NCI-H2029 treated with DMSO at 0.1 percent for 48 hours (cell line): ENCODE measurements at regions not wholly inside any gene's neighbourhood (a gene's known extent, or its start where the extent isn't known, plus 50 kb on each side); places are given as distances from the start of the nearest gene placed in this dataset.
"Not testable (repeated sequence)": the region's sequence is repeated elsewhere in the genome, so short reads cannot be mapped to it uniquely, and the experiment has no call there.

ENCODE experiments used
- DNase-seq: peaks from one replicate; lab custom pipeline; 2025; lab: John Stamatoyannopoulos, UW

DNA sequence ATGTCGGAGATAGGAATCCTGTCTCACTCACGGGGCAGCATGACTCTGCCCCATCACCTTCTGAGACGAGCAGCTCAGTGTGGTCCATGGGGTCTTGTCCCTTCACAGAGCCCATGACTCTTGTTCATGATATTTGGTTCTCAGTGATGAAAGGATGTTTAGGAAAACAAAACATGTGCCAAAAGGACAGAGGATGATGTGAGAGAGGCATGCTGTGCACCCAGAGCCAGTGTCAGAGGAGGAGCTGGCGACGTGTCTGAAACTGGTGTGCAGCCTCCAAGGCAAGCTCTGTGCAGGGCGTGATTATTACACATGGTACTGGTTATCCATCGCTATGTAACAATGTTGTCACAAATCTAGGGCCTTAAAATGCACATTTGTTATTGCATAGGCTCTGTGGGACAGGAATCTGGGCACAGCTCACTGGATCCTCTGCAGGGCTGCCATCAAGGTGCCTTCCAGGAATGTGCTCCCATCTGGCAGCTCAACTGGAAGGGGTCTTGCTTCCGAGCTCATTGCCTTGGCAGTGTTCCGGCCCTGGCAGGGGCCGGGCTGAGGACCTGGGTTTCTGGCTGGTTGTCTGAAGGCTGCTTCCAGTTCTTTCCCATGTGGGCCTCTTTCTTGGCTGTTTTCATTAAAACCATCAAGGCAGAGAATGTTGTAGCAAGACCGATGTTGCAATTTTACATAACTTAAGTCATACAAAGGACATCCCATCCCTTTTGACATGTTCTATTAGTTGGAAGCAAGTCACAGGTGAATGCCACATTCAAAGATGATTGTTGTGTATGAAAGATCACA, 175.4 kb downstream of the ERMARD start:
- no peak for DNase-seq

DNA sequence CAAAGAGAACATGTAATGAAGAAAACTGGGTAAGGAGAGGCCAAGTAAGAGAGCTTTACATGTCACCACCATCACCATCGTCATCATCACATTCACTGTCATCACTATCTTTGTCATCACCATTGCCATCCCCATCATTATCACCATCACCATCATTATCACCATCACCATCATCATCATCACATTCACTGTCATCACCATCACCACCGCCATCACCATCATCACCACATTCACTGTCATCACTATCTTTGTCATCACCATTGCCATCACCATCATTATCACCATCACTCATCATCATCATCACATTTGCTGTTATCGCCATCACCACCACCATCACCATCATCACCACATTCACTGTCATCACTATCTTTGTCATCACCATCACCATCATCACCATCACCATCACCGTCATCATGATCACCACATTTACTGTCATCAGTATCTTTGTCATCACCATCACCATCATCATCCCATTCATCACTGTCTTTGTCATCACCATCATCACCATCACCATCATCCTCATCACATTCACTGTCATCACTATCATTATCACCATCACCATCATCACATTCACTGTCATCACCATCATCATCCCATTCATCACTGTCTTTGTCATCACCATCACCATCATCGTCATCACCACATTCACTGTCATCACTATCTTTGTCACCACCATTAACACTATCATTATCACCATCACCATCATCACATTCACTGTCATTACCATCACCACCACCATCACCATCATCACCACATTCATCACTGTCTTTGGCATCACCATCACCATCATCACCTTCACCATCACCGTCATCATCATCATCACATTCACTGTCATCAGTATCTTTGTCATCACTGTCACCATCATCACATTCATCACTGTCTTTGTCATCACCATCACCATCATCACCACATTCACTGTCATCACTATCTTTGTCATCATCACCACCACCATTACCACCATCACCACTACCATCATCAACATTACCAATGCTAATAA, 172.3 kb downstream of the ERMARD start:
- DNase-seq: no peak

DNA sequence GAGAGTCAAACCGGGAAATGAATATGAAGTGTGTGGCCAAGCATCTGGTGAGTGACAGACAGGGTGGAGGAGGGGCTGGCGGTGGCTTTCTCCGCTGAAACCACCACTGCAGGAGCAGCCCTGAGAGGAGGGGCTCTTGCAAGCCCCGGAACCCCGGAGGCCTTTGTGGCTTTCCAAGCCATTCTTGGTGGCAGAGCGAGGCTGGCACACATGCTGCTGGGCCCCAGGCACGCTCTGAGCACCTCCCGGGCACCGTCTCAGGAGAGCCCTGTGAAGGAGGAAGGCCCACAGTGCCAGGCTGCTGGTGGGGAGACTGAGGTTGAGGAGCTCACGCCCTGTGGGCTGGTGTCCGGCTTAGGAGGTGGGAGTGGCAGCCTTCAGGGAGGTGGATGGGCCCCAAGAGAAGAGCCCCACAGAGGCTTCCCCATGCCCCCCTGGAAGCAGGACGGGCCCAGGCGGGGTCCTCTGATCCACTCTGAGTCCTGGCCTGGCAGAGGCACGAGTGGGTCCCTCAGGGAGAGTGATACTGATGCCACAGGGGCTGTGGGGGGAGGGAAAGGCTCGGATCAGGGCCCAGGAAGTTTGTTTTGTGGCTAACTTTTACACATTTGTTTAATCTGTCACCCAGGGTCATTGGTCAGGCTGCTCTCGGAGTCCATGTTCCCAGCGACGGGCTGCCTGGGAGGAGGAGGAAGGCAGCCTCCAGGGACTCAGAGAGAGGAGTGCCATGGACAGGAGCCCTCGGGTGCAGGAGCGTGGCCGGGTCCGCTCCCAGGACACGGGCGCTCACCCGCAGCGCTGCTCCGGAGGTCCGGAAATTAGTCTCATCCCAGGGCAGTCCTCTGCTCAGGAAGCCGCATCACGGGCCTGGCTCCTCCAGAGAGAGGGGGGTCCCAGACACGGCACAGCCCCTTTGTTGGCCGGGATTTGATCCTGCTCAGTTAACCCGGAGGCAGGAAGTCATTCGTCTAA, 170.7 kb downstream of the ERMARD start:
- DNase-seq: no peak

DNA sequence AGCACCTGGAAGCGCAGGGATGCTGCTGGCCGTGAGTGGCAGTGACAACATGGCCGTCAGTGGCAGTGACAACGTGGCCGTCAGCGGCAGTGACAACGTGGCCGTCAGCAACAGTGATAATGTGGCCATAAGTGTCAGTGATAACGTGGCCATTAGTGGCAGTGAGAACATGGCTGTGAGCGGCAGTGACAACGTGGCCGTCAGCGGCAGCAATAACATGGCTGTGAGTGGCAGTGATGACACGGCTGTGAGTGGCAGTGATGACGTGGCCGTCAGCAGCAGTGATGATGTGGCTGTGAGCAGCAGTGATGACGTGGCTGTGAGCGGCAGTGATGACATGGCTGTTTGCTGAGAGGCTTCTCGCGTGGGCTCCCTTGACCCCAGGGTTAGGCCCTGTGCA, 169.8 kb downstream of the ERMARD start:
- DNase-seq: no peak

DNA sequence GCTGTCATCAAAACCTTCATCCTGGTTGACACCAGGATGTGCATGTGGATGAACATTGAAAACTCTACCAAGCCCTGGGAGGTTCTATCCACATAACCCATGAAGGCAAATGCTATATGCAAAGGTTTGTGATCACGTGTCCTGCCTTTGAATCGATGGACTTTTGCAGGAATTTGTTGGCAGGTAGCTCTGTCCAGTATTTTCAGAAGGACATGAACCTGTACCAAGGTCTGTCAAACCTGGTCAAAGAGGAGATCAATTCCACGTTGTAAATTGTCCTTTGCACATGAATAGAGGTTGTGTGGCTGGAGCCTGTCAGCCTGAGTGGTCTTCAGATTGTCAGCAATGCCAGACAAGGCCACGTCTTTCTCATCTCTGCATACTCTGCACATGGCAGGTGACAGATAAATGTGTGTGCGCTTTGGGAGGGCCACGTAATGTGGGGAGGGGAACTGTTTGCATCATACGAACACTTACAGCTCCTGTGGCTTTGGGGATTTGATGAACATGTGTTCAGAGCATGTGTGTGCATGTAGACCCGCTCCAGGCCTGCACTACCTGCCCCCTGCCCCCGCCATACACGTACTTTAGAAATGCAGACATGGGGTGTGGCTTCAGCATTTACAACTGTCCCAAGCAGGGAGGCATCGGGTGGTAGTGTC, 169.1 kb downstream of the ERMARD start:
- no peak for DNase-seq

DNA sequence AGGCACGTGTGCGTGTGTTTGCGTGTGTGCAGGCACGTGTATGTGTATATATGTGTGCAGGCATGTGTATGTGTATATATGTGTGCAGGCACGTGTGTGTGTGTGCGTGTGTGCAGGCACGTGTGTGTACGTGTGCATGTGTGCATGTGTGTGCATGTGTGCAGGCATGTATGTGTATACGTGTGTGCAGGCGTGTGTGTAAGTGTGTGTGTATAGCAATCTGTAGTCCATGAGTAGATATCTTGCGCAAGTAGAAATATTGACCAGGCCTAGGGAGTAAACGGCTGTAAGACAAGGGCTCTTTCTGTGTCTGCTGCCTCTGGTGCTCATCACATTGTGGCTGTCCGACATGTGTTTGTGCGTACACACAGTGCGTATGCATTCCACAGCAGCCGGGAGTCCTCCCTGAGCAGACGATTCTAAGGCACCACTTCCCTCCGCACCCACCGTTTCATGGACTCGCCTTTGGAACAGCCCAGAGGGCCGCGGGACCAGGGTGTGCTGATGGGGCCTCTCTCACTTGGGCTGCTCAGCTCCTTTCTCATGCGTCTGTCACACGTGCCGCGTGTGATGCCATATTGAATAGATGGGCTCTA, 167.6 kb downstream of the ERMARD start:
- no peak for DNase-seq

DNA sequence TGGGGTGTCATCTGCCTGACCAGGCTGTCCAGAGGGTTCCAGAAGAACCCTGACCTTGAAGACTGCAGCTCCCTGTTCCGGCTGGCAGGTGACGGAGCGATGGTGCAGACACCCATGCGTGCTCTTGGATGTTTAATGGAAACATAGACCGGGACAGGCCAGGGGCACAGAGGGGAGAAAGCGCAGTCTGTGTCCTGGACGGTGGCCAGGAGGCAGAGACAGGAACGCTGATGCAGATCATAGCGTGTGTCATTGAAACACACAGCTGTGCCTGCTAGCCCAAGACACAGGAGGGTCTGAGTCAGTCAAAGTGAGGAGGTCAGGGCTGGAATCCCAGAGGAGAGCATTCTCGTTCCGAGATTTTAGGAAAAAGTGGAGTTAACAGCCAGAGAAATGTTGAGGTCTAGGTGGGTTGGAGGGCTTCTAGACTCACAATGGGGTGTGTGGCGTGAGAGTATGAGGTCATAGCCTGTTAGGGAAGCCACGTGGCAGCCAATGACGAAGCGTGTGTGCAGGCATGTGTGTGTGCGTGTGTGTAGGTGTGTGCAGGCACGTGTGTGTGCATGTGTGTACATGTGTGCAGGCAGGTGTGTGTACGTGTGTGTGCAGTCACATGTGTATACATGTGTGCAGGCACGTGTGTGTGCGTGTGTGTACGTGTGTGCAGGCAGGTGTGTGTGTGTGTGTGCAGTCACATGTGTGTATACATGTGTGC, 167.0 kb downstream of the ERMARD start:
- no peak for DNase-seq

DNA sequence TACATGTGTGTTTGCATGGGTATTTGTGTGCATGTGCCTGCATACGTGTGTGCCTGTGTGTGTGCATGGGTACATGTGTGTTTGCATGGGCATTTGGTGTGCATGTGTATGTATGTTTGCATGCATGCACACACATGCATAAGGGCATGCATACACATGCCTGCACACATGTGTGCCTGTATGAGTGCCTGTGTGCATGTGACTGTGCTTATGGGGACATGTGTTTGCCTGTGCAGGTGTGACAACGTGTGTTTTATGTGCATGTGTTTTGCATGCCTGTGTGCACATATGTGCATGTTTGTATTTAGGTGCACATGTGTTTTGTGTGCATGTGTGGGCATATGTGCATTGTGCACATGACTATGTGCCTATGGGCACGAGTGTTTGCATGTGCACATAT, 165.7 kb downstream of the ERMARD start:
- no peak for DNase-seq

DNA sequence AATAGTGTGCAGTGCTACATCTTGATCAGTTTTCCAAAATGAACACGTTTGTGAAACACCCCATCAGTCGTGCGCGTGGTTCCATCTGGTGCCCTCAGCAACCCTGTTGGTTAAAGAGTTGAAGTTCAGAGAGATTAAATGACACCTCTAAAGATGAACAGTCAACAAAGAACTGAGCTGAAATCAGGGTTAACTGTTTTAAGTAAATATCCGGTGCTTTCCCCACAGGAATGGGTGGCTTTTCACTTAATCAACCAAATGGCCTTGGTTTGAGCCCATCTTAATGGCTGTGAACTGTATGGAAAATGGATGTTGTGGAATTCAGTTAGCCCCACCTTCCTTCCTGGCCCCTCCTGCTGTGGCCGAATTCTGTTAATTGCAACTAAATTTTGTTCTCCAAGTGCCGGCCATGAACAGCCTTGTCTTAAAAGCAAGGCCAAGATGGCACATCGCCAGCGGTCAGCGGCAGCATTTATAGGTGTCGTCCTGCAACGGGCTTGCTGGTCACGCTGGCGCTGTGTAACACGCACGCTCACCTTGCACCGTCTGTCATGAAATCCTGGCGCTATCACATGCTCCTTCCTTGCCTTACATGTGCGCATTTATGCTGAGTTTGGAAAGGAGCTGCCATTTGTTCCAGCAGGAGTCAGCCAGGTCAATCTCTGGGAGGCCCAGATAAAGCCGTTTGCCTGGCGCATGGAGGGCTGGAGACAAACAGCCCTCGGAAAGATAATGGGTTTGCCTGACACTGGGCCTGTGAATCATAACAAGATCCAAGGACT, 164.5 kb downstream of the ERMARD start:
- DNase-seq: no peak

DNA sequence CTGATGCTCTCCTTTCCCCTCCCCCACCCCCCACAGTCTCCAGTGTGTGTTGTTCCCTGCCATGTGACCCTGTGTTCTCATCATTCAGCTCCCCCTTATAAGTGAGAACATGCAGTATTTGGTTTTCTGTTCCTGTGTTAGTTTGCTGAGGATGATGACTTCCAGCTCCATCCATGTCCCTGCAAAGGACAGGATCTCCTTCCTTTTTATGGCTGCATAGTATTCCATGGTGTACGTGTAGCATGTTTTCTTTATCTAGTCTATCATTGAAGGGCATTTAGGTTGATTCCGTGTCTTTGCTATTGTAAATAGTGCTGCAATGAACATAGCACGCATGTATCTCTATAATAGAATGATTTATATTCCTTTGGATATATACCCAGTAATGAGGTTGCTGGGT, 162.3 kb downstream of the ERMARD start:
- not testable (repeated sequence) for DNase-seq

DNA sequence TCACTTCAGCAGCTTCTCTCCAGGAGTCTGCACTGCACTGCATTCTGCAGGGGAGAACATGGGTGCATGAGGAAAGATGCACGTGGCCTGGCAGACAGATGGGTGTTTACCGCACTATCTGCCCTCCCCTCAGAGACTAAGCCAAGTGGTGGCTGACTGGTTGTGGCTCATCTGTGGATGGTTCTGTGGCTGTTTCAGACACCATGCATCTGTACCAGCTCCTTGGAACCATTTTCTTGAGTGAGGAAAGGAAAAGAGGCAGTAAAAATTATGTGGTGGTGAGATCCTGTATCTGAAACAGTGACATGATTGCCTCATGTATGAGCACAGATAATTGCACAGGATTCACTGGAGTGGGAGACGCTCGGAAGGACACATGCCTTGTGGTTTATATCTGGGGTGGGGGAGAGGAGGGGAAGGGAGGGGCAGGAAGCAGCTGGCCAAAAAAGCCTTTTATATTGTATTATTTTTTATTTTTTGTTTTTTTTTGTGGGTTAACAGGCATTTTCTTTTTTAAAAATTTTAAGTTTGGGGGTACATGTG, 161.7 kb downstream of the ERMARD start:
- no peak for DNase-seq

DNA sequence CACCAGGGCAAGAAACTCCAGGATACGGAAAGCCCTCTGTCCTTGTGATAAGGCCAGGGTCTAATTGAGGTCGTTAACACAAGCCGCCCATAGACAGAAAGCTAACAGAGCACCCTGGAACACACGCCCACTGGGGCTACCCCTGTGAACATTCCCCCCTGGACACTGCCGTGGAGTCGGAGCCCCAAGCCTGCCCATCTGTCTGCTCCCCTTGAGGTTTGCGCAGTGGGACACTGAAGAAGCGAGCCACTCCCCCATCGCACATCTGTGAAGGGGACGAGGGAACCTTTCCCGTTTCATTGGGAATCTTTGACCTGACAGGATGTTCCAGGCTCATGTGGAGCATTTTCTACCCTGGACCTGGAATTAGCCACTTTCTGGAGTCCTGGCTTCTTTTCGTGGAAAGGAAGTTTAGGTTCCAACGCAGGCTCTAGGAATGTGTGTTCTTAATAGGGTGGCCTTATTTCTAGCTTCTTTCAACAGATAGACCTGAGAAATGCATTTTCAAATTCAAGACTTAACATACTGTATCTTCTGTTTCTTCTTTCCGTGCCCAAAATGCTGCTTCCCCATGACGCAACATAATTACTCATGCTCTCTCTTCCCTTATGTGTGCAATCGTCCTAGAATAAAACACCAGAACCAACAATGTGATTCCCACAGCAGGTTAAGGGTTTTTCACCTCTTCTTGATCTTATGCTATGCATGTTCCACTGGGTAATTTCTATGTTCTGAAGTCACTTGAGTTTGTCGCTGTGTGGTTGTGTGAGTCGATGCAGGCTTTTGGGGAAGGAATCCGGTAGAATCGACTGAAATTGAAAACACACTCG, 161.1 kb downstream of the ERMARD start:
- no peak for DNase-seq

DNA sequence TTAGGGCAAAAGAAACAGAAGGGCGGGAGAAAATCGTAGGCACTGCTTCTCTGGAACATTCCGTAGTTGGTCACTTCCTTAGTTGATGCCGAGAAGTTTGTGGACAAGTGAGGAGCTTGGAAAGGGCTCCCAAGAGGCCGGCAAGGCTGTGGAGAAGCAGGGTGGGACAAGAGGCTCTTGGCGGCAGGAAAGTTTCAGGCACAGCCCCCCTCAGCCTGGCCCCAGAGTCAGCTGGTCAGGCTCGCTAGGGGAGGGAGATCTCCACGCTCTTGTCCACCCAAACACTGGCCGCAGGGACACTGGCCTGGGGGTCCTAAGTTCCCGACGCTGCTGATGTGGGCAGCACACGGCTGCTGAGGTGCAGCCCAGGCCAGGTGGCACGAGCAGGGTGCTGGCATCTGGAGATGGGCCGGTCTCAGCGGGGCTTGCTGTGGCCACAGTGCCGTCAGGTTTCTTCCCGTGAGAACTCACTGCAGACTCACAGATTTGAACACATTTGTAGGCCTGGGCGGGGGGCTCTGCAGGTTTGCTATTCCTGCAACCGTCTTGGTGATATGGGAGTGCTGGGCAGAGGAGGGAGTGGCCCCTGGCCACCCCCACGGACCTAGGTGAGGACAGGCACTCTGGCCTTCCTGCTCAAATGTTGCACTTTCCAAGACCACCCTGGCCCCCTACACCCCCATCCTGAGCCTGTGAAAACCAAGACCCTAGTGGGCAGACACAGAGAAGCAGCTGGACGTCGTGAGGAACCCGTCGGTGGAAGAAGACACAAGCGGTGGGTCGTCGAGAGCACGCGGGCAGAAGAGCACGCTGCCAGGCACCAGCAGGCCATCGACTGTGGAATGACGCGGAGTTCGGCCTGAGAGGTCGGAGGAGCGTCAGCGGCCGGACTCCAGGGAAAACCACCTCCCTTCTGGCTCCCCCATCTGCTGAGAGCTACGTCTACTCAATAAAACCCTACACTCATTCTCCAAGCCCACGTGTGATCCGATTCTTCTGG, 160.1 kb downstream of the ERMARD start:
- no peak for DNase-seq

DNA sequence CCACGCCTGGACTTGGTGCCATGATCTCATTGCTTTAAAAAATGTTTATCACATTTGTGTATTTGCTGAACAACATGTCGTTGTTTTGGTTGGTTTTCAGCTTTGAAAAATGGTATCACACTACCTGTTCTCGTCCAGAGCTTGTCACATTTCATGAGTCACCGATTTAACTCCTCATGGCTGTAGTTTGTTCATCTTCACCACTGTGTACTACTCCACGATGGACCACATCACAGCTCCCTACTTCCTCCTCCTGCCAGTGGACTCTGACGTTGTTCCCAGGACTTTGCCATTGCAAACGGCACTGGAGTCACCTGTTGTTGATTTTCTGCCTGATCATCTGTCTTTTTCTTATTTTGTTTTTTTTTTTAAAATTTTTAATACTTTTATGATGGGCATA, 157.7 kb downstream of the ERMARD start:
- no peak for DNase-seq

DNA sequence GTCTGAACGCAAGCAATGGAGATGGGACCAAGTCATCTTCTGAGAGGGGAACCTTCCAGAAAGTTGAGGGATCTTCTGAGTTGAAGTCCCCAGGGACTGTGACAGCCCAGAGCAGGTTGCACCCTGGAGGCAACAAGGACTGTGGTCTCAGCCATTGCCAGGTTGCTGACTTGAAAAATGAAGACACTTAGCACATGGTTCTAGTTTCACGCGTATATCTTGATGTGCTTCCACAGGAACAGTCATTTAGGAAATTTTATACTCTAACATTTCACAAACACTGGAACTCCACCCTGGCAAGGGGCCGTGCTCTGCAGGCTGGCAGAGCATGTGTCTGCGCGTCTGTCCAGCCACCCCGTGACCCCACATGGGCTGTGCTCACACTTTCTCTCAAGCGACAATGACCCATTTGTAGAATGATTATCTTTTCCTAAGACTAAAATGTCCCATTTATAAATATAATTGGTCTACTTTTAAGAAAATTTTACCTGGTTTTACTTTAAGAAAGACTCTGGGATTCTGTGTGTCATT, 157.0 kb downstream of the ERMARD start:
- DNase-seq: no peak

DNA sequence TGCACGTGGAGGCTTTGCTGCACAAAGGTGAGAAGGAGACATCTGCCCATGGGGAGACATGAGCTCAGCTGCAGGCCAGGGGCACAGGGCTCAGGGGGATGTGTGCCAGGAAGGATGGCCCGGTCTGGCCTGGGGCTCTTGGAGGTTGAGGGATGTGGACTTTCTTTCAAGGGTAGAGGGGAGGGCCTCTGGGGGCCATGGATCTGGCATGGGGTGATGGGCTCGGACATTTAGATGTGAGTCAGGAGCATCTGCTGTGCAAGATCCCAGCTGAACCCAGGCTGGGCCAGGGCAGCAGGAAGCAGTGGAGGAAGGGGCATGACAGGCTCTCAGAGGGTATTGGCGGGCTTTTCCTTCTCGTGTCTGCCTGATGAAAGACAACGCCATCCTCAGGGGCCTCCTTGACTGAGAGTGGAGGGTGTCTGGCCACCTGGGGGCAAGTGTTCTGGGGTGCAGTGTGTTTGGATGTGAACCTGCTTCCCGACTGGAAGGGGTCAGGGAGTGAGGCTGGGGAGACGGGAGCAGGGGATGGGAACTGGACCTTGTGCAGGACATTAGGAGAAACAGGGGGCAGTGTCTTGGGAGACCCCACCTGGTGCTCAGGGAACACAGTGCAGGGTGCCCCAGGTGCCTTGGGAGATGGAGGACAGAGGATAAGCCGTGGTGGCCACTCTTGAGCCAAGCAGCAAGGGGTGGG, 156.1 kb downstream of the ERMARD start:
- no peak for DNase-seq
